ENCODE measurements at regions not wholly inside any gene's neighbourhood (a gene's known extent, or its start where the extent isn't known, plus 50 kb on each side); places are given as distances from the start of the nearest gene placed in this dataset.

- DNase-seq = no peak
These were observed 156.0 kb downstream of the KATNAL1 start for GRCh38 chr13:30151388-30151787.

GRCh38 chr13:30149248-30149647 is 158.1 kb downstream of the KATNAL1 start:
- no peak for DNase-seq

- no peak for DNase-seq
These were observed 158.6 kb downstream of the KATNAL1 start for GRCh38 chr13:30148786-30149185.

GRCh38 chr13:30148171-30148754 is 159.1 kb downstream of the KATNAL1 start:
- no peak for DNase-seq

GRCh38 chr13:30147421-30147820 is 159.9 kb downstream of the KATNAL1 start:
- no peak for DNase-seq

- DNase-seq = no peak
These were observed 160.3 kb downstream of the KATNAL1 start for GRCh38 chr13:30147015-30147414.

- DNase-seq = no peak
These were observed 161.5 kb downstream of the KATNAL1 start for GRCh38 chr13:30145709-30146367.

- no peak for DNase-seq
These were observed 163.5 kb downstream of the KATNAL1 start for GRCh38 chr13:30143666-30144400.

GRCh38 chr13:30142486-30143211 is 164.7 kb downstream of the KATNAL1 start:
- DNase-seq = no peak

GRCh38 chr13:30141775-30142485 is 165.4 kb downstream of the KATNAL1 start:
- DNase-seq = no peak

GRCh38 chr13:30140973-30141372 is 166.4 kb downstream of the KATNAL1 start:
- DNase-seq = no peak

GRCh38 chr13:30138511-30138910 is 168.8 kb downstream of the KATNAL1 start:
- DNase-seq = no peak

- DNase-seq = no peak
These were observed 171.5 kb downstream of the KATNAL1 start for GRCh38 chr13:30135868-30136267.

GRCh38 chr13:30135351-30135750 is 172.0 kb downstream of the KATNAL1 start:
- no peak for DNase-seq

GRCh38 chr13:30134578-30134977 is 172.8 kb downstream of the KATNAL1 start:
- DNase-seq = no peak

GRCh38 chr13:30133996-30134395 is 173.4 kb downstream of the KATNAL1 start:
- DNase-seq = no peak

GRCh38 chr13:30133554-30133912 is 173.8 kb downstream of the KATNAL1 start:
- DNase-seq = no peak

- peak; percentile 84 for DNase-seq
These were observed 174.5 kb downstream of the KATNAL1 start for GRCh38 chr13:30132623-30133553.

- DNase-seq = no peak
These were observed 177.9 kb downstream of the KATNAL1 start for GRCh38 chr13:30129411-30129810.

- DNase-seq = no peak
These were observed 178.8 kb downstream of the KATNAL1 start for GRCh38 chr13:30128591-30128990.

- no peak for DNase-seq
These were observed 179.3 kb downstream of the KATNAL1 start for GRCh38 chr13:30128095-30128494.

- DNase-seq = no peak
These were observed 180.4 kb downstream of the KATNAL1 start for GRCh38 chr13:30126903-30127428.
